K562 (cell line): ENCODE measurements at regions not wholly inside any gene's neighbourhood (a gene's known extent, or its start where the extent isn't known, plus 50 kb on each side); places are given as distances from the start of the nearest gene placed in this dataset.

Source experiments
- CTCF ChIP-seq, 3 experiments: IDR thresholded peaks in 2 of 3; conservative IDR thresholded peaks in 1 of 3; 2 replicates each; pipeline ENCODE4 v1.5.1; 2011 to 2012; ENCODE audit warnings: low read length in 3 of 3, mild to moderate bottlenecking in 3 of 3, control low read depth in 2 of 3, improper control_type of control experiment in 1 of 3, inconsistent platforms in 1 of 3, low read depth in 1 of 3, mixed read lengths in 1 of 3, moderate library complexity in 1 of 3; ENCODE audit not compliant: insufficient read depth in 2 of 3
- FOXA1 ChIP-seq: fragments of 450-650 bp; IDR thresholded peaks from 2 replicates; pipeline ENCODE4 v1.6.1; 2016; ENCODE audit warnings: mild to moderate bottlenecking, borderline replicate concordance
- FOXK1 ChIP-seq: sonication (generic); formaldehyde crosslinking; IDR thresholded peaks from 2 replicates; pipeline ENCODE4 v1.8.0; 2022; ENCODE audit warnings: missing genetic modification reagents, mild to moderate bottlenecking, borderline replicate concordance
- POLR2A ChIP-seq: fragments of 450-650 bp; conservative IDR thresholded peaks from 2 replicates; pipeline ENCODE4 v1.6.1; 2016
- SIN3A ChIP-seq, 2 experiments: fragments of 150-350 bp in 1 of 2; IDR thresholded peaks; 2 replicates each; pipeline ENCODE4 v1.6.1; 2011 to 2016; ENCODE audit warnings: borderline replicate concordance in 2 of 2, low read depth in 2 of 2, low read length in 2 of 2, mild to moderate bottlenecking in 2 of 2, moderate library complexity in 2 of 2; ENCODE audit not compliant: control insufficient read depth in 1 of 2
- SP2 ChIP-seq: IDR thresholded peaks from 2 replicates; pipeline ENCODE4 v1.6.1; 2011; ENCODE audit warnings: mild to moderate bottlenecking, low read depth, low read length, moderate library complexity; ENCODE audit not compliant: poor library complexity, severe bottlenecking; ENCODE audit errors: extremely low read depth
- TEAD1 ChIP-seq, 2 experiments: fragments of 450-650 bp in 1 of 2; sonication (generic) in 1 of 2; formaldehyde crosslinking; IDR thresholded peaks; 2 replicates each; pipeline versions ENCODE4 v1.4.0 to v1.8.0; 2020 to 2022; ENCODE audit warnings: mild to moderate bottlenecking in 2 of 2, missing genetic modification reagents in 1 of 2
- TEAD2 ChIP-seq: fragments of 450-650 bp; IDR thresholded peaks from 2 replicates; pipeline ENCODE4 v1.6.1; 2016; ENCODE audit warnings: missing genetic modification characterization, control low read depth, missing compliant biosample characterization
- TRIM28 ChIP-seq: fragments of 450-650 bp; IDR thresholded peaks from 2 replicates; pipeline ENCODE4 v1.6.1; 2017
- TSHZ1 ChIP-seq: fragments of 250-450 bp; sonication (Bioruptor Pico); IDR thresholded peaks from 2 replicates; pipeline ENCODE4 v1.4.0; 2020; ENCODE audit warnings: mild to moderate bottlenecking, moderate library complexity
- ZNF23 ChIP-seq: fragments of 250-450 bp; sonication (Bioruptor Pico); IDR thresholded peaks from 2 replicates; pipeline ENCODE4 v1.4.0; 2020; ENCODE audit warnings: mild to moderate bottlenecking
- ZNF780A ChIP-seq: fragments of 250-450 bp; sonication (Bioruptor Pico); IDR thresholded peaks from 2 replicates; pipeline ENCODE4 v1.5.0; 2021; ENCODE audit warnings: mild to moderate bottlenecking

GRCh38 chr17:13158494-13159240 lies 140.8 kb upstream of the ELAC2 start:
- TF ChIP-seq ZNF780A (CRISPR knock-in tag) (no peak), SP2 (no peak), FOXK1 (CRISPR knock-in tag) (no peak), ZNF23 (CRISPR knock-in tag) (no peak), POLR2A (no peak), TEAD1 (CRISPR knock-in tag; IDR thresholded peaks at IDR 0.05) (no peak), CTCF (IDR thresholded peaks at IDR 0.05 in 2 of 3, conservative IDR thresholded peaks at IDR 0.05 in 1 of 3; ENCODE audit: insufficient read depth in 2 of 3, low read depth in 1 of 3, low read length in 3 of 3) (no peak), TSHZ1 (CRISPR knock-in tag) (no peak), SIN3A (IDR thresholded peaks at IDR 0.05; ENCODE audit: borderline replicate concordance in 2 of 2, control insufficient read depth in 1 of 2, low read depth in 2 of 2, low read length in 2 of 2) (no peak), TEAD2 (tag) (no peak), TRIM28 (no peak), FOXA1 (no peak)
